ENCODE measurements at regions not wholly inside any gene's neighbourhood (a gene's known extent, or its start where the extent isn't known, plus 50 kb on each side); places are given as distances from the start of the nearest gene placed in this dataset.

- no peak for DNase-seq (ENCODE audit: low spot score)
These were observed 860.4 kb downstream of the VRK1 start for GRCh38 chr14:97657609-97658008.

- no peak for DNase-seq (ENCODE audit: low spot score)
These were observed 890.9 kb downstream of the VRK1 start for GRCh38 chr14:97687944-97688630.

GRCh38 chr14:97688631-97689336 lies 891.6 kb downstream of the VRK1 start:
- DNase-seq (ENCODE audit: low spot score) = no peak

- no peak for DNase-seq (ENCODE audit: low spot score)
These were observed 894.9 kb downstream of the VRK1 start for GRCh38 chr14:97692084-97692483.

- no peak for DNase-seq (ENCODE audit: low spot score)
These were observed 898.3 kb downstream of the VRK1 start for GRCh38 chr14:97695456-97695981.

- DNase-seq (ENCODE audit: low spot score) = no peak
These were observed 900.6 kb downstream of the VRK1 start for GRCh38 chr14:97697772-97698171.

- no peak for DNase-seq (ENCODE audit: low spot score)
These were observed 901.8 kb downstream of the VRK1 start for GRCh38 chr14:97699026-97699425.

- no peak for DNase-seq (ENCODE audit: low spot score)
These were observed 906.0 kb downstream of the VRK1 start for GRCh38 chr14:97703006-97703760.

GRCh38 chr14:97704316-97704885 lies 907.2 kb downstream of the VRK1 start:
- no peak for DNase-seq (ENCODE audit: low spot score)

- DNase-seq (ENCODE audit: low spot score) = no peak
These were observed 907.9 kb downstream of the VRK1 start for GRCh38 chr14:97705107-97705506.

- DNase-seq (ENCODE audit: low spot score) = no peak
These were observed 908.8 kb downstream of the VRK1 start for GRCh38 chr14:97705976-97706375.

- DNase-seq (ENCODE audit: low spot score) = no peak
These were observed 909.6 kb downstream of the VRK1 start for GRCh38 chr14:97706819-97707218.

- DNase-seq (ENCODE audit: low spot score) = no peak
These were observed 910.4 kb downstream of the VRK1 start for GRCh38 chr14:97707603-97708002.

- no peak for DNase-seq (ENCODE audit: low spot score)
These were observed 912.4 kb downstream of the VRK1 start for GRCh38 chr14:97709552-97709951.

- DNase-seq (ENCODE audit: low spot score) = no peak
These were observed 913.5 kb downstream of the VRK1 start for GRCh38 chr14:97710726-97711125.

GRCh38 chr14:97712471-97712870 lies 915.3 kb downstream of the VRK1 start:
- no peak for DNase-seq (ENCODE audit: low spot score)

- no peak for DNase-seq (ENCODE audit: low spot score)
These were observed 915.8 kb downstream of the VRK1 start for GRCh38 chr14:97713023-97713422.

GRCh38 chr14:97718886-97719442 lies 921.8 kb downstream of the VRK1 start:
- DNase-seq (ENCODE audit: low spot score) = no peak

GRCh38 chr14:97719931-97720330 lies 922.7 kb downstream of the VRK1 start:
- no peak for DNase-seq (ENCODE audit: low spot score)

GRCh38 chr14:97723351-97723750 lies 926.2 kb downstream of the VRK1 start:
- DNase-seq (ENCODE audit: low spot score) = no peak

GRCh38 chr14:97723819-97724218 lies 926.6 kb downstream of the VRK1 start:
- no peak for DNase-seq (ENCODE audit: low spot score)

- DNase-seq (ENCODE audit: low spot score) = no peak
These were observed 927.1 kb downstream of the VRK1 start for GRCh38 chr14:97724265-97724731.
